ENCODE measurements at regions not wholly inside any gene's neighbourhood (a gene's known extent, or its start where the extent isn't known, plus 50 kb on each side); places are given as distances from the start of the nearest gene placed in this dataset.

DNA sequence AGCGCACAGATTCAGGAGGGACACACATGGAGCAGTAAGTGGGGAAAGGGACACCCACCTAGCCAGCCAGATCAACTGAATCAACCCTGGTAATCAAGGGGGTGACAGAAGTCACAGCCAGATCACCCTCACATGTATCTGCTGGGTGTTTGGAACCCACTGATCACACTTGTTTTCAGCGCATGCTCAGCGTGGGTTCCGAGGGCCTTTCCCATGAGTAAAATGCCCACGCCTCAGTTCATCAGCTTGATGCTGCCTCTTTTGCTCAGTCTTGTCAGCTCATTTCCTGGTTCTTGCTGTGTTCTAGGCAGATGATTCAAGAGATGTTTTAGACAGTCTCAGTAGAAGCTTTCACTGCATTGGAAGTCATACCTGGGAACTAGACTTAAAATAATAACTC lies 123.2 kb upstream of the SLC30A5 start:
- Histone ChIP-seq H3K9me3 (peaks cover under 1% of the 10 kb centered on the region), H3K4me3 (no peak overlapping the region), H3K27ac (no peak overlapping the region), H3K4me1 (no peaks in the 10 kb centered on the region), H3K36me3 (no peaks in the 10 kb centered on the region), H3K27me3 (ENCODE audit: low read depth) (no peaks in the 10 kb centered on the region)
- TF ChIP-seq, protein P1, sequence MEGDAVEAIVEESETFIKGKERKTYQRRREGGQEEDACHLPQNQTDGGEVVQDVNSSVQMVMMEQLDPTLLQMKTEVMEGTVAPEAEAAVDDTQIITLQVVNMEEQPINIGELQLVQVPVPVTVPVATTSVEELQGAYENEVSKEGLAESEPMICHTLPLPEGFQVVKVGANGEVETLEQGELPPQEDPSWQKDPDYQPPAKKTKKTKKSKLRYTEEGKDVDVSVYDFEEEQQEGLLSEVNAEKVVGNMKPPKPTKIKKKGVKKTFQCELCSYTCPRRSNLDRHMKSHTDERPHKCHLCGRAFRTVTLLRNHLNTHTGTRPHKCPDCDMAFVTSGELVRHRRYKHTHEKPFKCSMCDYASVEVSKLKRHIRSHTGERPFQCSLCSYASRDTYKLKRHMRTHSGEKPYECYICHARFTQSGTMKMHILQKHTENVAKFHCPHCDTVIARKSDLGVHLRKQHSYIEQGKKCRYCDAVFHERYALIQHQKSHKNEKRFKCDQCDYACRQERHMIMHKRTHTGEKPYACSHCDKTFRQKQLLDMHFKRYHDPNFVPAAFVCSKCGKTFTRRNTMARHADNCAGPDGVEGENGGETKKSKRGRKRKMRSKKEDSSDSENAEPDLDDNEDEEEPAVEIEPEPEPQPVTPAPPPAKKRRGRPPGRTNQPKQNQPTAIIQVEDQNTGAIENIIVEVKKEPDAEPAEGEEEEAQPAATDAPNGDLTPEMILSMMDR (IDR thresholded peaks at IDR 0.05), result no peak
- DNase-seq (no peak), ATAC-seq (no peak)
- intact Hi-C loops (cut with DNase I), result no loop called here

DNA sequence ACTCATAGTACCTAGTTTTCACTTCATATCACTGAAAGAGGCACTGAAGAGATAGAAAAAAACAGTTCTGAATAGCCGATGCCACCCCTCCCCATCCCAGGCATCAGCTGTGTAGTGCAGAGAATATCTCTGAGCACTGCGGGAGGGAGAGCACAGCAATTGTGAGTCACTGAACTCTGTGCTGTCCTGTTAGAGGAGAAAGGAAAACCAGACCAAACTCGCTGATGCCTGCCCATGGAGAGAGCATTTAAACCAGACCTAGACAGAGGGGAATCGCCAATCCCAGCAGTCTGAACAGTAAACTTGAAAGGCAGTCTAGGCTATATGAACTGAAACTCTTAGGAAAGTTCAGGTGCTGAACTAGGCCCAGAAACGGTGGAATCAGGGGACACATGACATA lies 120.1 kb upstream of the SLC30A5 start:
- Histone ChIP-seq H3K4me1 (no peaks in the 10 kb centered on the region), H3K27me3 (ENCODE audit: low read depth) (no peaks in the 10 kb centered on the region), H3K9me3 (peaks cover 5% of the 10 kb centered on the region), H3K36me3 (no peaks in the 10 kb centered on the region), H3K27ac (no peak overlapping the region), H3K4me3 (no peak overlapping the region)
- DNase-seq, result no peak
- ATAC-seq, result no peak
- TF ChIP-seq, protein P1 (IDR thresholded peaks at IDR 0.05), result no peak
- intact Hi-C loops (cut with DNase I), result no loop called here

DNA sequence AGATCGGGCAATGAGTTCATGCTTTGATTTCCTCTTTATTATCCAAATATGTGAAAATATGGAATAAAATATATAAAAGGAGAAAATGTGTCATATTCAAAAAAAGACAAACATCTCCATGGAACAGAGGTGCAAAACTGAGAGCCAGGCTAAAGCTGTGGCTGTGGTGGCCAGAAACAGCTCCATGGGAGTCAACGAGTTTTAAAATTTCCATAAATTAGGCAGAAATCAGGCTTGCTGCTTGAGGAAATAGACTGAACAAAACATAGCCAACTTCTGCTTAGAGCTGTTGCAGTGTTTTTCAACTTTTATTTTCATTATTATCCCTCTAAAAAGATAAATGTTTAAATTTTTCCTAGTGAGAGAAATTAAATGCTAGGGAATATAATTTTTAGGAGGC lies 110.8 kb upstream of the SLC30A5 start:
- Histone ChIP-seq H3K36me3 (no peaks in the 10 kb centered on the region), H3K9me3 (no peaks in the 10 kb centered on the region), H3K27ac (no peak overlapping the region), H3K27me3 (ENCODE audit: low read depth) (no peaks in the 10 kb centered on the region), H3K4me1 (no peaks in the 10 kb centered on the region), H3K4me3 (no peak overlapping the region)
- ATAC-seq (no peak), DNase-seq (no peak)
- TF ChIP-seq, protein P1 (IDR thresholded peaks at IDR 0.05), result no peak
- intact Hi-C loops (cut with DNase I), result no loop called here

DNA sequence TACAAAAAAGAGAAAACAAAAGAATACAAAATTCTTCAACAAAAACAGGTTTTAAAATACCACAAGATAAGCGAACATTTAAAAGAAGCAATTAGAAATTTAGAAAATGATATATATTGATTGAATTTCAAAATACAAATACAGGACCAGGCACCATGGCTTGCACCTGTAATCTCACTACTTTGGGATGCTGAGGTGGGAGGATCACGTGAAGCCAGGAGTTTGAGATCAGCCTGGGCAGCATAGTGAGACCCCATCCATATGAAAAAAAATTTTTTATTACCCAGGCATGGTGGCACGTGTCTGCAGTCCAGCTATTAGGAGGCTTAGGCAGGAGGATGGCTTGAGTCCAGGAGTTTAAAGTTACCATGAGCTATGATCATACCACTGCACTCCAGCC lies 109.9 kb upstream of the SLC30A5 start:
- no peaks in the 10 kb centered on the region for H3K9me3 ChIP-seq
- no peaks in the 10 kb centered on the region for H3K4me1 ChIP-seq
- no peaks in the 10 kb centered on the region for H3K27me3 ChIP-seq (ENCODE audit: low read depth)
- H3K36me3 ChIP-seq, result no peaks in the 10 kb centered on the region
- ATAC-seq (no peak), DNase-seq (no peak)
- no peak overlapping the region for H3K27ac ChIP-seq
- intact Hi-C loops (cut with DNase I), result no loop called here
- TF ChIP-seq, protein P1 (IDR thresholded peaks at IDR 0.05), result no peak
- H3K4me3 ChIP-seq, result no peak overlapping the region

DNA sequence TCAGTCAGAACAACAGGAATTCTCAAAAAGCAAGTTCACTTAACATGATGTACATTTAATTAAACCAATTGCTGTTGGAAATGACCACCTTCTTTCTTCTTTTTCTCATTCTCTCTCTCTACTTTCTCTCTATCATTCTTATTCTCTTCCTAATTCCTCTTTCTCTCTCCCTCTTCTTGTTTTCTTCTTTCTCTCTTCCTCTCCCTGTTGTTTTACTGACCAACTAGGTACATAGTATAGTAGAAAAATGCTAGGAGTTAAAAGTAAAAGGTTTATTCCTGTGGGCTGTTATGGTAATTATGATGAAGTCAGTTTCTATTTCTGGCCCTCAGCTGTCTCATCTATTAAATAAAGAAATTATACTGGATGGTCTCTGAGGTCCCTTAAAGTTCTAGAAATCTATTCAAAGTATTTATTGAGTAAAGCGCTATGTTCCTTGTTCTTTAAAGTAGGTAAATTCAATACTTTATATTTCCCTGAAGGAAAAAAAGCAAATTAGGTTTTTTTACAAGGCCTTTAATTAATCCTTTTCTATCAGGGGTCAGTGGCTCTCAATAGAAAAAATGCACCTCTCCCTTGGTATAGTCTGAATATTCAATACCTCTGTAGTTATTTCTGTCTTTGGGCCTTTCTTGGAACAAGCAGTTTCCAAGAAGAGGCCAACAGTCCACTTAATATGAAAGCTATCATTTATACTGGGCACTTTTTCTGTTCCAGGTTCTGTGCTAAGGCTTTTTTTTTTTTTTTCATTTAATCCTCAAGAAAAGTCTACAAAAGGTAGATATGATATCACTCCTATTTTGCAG lies 102.3 kb upstream of the SLC30A5 start:
- ATAC-seq (no peak), DNase-seq (no peak)
- intact Hi-C loops (cut with DNase I), result no loop called here
- no peak overlapping the region for H3K4me3 ChIP-seq
- TF ChIP-seq, protein P1 (IDR thresholded peaks at IDR 0.05), result no peak
- H3K27me3 ChIP-seq (ENCODE audit: low read depth), result no peaks in the 10 kb centered on the region
- no peaks in the 10 kb centered on the region for H3K36me3 ChIP-seq
- no peaks in the 10 kb centered on the region for H3K4me1 ChIP-seq
- no peaks in the 10 kb centered on the region for H3K9me3 ChIP-seq
- no peak overlapping the region for H3K27ac ChIP-seq

All from lower lobe of right lung (tissue), 2 donors.